GM18873 (cell line): ENCODE measurements at regions not wholly inside any gene's neighbourhood (a gene's known extent, or its start where the extent isn't known, plus 50 kb on each side); places are given as distances from the start of the nearest gene placed in this dataset.
A peak's percentile ranks its signal among the peaks of the same experiment; 100 is the strongest.

Experiments
- ATAC-seq: cut with Tn5 transposase; IDR thresholded peaks from one replicate; pipeline ENCODE4 v1.9.1; 2021; ENCODE audit warnings: mild to moderate bottlenecking, moderate library complexity, moderate number of reproducible peaks; ENCODE audit not compliant: unreplicated experiment, low FRiP score

DNA sequence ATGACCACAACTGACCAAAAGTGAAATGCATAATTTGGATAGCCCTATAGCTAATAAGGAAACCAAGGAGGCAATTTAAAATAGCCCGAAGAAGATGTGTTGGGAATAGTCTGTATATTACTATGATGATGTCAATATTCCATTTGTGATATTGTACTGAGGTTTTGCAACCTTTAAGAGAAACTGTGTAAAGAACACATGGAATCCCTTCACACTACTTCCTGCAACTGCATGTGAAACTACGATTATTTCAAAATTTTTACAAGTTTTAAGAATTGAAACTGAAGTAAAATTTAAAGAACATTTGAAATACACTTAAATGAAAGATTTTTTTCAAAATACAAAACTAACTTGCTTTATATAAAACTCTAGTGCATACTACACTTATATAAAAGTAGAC, 504.3 kb upstream of the ID2 start:
- no peak for ATAC-seq

DNA sequence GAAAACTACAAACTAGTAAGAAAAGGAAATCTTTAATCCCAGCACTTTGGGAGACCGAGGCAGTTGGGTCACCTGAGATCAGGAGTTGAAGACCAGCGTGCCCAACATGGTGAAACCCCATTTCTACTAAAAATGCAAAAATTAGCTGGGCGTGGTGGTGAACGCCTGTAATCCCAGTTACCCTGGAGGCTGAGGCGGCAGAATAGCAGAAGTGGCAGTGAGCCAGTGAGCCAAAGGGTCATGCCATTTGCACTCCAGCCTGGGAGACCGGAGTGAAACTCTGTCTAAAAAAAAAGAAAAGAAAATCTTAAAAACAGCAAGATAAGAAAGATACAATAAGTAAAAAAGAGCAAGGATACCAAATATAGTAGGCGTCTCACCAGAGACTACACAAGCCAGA, 502.9 kb upstream of the ID2 start:
- no peak for ATAC-seq

DNA sequence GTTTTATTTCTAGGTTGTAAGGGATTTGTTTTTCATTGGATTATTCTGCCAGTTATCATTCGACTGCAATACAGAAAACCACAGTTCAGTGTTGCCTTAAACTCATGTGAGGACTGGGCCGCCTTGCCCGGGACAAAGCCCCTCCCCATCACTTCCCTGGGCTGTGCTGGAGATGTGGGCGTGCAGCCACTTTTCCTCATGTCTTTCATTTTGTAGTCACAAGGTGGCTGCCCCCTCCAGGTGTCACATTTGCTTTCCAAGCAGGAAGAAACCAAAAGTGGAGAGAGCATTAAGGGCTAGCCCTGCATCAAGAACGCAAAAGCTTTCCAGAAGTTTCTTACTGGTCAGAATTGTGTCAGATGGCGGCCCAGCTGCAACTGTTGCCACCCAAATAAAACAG, 492.5 kb upstream of the ID2 start:
- no peak for ATAC-seq

DNA sequence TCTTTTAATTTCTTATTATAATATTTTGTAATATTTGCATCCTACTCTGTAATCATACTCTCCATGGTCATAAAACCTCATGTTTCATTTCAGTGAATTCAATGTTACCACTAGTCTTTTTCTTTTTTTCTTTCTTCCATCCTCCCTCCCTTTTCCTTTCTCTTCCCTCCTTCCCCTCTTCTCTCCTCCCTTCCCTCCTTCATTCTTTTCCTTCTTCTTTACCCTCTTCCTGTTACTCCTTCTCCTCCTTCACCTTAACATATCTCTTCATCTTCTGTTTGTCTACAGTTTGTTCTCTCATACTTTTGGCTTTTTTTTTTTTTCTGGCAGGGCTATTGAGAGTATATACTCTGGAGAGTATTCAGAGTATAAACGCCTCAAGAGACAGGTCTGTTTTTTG, 491.6 kb upstream of the ID2 start:
- no peak for ATAC-seq

DNA sequence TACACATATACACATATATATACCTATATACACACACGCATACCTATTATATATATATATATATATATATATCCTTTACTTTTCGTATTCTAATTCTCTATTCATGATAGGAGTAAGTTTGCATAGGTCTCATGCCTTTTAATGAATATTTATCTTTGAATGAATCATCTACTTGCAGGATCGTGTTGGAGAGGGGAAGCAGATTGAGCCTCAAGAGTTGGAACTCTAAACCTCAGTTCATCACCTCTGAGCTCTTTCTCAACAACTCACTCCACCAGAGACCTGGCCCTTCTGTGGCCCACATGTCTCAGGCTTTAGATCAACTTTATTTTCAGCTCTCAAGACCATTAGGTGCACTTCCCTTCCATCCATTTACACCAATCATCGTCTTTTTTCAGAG, 490.4 kb upstream of the ID2 start:
- ATAC-seq: no peak

DNA sequence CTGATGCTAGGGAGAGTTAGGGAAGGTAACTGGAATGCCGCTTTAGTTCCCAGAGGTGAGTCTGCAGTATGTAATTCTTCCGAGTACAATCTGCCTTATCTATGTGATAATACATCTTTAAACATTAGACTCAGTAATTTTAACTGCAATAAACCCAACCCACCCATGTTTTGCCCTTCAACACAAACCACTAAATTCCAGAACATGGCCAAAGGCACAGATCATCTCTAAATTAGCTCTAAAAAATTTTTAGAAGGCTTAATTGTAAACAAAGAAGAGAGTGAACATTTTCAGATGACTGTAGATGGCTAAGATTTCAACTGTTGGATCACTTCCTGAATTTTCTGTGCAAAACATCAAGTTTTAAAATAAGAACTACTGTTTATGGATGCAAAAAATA, 488.7 kb upstream of the ID2 start:
- no peak for ATAC-seq

DNA sequence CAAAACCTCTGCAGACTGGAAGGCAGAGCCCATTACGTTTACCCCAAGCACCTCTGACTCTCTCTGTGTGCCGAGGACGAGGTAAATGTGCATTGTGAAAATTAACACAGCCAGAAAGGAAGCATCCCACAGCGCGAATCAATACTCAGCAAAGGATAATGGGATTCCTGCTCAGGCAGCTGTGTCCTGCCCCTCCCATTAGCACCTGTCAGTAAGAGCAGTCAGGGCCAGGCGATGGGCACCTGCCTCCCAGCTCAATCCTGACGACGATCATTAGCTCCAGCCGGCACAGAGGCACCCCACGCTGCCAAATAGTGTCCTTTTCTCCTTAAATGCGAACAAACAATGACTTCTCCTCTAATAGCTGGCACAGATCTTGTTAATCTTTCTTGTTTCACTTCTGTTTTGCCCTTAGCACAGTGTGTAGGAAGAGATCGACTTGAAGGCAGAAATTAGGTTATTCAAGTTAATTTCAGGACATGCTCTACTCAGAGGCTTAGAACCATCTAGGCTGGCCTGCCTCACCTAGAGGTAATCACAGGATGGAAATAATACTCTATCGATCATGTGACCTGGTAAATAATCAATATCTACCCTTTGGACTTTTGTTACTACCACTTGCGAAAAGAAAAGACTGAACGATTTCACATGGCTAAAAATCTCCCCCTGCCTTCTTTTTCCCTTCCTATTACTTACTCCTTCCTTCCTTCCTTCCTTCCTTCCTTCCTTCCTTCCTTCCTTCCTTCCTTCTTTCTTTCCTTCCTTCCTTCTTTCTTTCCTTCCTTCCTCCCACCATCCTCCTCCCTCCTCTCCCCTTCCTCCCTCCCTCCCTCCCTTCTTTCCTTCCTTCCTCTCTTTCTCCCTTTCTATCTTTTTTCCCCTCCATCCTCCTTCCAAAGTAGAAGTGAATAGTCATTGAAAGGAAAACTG, 487.9 kb upstream of the ID2 start:
- ATAC-seq: no peak

DNA sequence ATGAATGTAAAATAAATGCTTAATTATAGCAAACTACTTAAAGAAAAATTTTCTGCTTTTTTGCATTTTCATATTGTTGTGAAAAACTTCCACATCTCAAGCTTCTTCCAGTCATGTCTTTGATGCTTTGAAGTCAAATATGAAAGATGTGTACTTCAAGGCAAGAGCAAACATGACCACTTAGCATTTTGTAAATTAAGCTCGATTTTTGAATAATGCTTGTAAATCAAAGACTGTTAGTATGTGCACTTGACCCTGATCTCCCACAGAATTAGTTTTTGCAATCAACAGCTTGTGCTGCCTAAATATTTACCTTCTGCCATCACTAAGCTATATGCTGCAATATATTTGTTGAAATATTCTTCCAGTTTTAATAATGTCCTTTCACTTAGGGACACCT, 486.1 kb upstream of the ID2 start:
- ATAC-seq: no peak

DNA sequence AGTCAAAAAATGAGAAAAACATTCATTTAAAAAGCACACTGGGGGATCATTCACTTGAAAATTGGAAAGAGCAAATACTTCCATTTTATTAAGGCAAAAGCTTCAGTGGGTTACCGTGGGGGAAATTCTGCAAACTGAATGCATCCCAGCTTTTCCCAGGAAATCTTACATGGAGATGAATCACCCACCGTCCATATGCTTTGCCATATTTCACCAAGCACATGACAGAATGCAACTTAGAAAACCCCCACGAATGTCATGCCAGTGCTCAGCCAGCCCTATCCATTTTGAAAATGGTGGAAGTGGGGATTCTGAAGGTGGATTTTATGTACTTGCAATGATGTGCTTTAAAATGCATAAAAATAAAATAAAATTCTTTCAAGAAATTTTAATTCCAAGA, 485.5 kb upstream of the ID2 start:
- no peak for ATAC-seq

DNA sequence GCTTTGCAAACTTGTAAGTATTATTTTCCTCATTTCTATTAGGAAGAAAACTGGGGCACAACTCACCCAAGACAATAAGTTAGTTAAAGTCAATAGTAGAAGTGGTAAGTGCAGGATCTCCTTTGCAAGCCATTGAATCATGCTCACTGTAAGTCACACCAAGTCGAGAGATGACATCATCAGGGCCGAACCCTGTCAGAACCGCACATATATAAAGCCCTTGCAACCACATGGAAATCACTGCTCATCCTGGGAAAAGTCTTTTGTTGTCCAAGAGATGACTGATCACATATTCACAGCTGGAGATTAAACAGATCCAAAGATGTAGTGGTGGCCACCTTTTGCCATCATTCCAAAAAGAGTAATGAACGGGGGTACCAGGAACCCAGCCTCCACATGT, 484.8 kb upstream of the ID2 start:
- ATAC-seq: no peak

DNA sequence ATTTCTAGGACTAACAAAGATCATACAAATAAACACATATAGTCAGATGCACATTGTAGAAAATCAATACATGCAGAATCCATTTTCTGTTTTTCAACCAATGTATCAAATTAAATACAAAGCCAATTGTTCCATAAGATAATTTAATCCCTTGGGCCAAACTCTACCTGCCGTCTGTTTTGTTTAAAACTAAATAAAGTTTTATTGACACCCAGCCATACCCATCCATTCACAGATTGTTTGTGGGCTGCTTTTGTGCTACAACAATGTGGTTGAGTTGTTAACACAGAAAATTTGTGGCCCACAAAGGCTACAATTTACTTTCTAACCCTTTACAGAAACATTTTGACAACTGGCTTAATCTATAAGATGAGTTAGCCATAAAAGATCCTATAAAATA, 484.0 kb upstream of the ID2 start:
- no peak for ATAC-seq

DNA sequence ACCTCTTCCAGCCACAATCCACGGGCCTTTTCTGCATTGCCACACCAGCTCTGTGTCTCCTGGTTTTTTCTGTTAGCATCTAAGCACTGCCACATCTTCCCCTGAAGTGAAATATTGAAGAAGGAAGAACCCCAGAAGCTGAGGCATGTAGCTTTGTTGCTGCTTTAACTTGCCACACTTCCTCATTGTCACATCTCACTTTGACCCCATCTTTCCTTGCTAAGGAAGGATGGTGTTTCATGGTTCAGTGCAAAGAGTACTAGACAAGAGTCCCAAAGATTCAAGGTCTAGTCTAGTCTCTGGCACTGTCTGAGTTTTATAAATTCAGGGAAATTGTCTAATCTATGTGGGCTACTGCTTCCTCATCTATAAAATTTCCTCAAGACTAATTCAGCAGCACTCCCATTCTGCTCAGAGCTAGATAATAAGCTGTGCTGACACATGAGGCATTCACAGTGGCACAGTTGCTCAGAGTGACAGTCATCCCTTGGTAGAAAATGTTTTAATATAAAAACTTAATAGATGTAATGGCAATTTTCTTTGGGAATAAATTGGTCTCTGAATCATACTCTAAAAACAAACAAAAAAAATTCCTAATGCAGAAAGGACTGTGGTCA, 483.0 kb upstream of the ID2 start:
- ATAC-seq: no peak

DNA sequence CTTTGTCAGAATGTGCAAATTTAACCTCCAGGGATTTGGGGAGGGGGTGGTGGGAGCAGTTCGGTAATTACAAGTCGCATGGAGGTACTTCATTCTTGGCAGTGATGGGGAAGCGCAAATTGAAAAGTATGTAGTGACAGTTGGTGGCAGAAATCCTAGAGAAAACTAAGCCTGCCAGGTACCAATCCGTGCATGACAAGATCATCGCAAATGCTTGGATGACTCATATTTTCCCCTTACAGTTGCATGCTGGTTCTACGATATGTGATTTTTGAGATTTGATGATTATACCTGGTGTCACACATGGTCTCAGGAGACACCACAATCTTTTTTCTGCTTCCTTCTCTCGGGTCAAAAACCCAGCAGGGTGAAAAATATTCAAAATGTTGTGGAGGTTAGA, 479.7 kb upstream of the ID2 start:
- ATAC-seq: peak; percentile 59

DNA sequence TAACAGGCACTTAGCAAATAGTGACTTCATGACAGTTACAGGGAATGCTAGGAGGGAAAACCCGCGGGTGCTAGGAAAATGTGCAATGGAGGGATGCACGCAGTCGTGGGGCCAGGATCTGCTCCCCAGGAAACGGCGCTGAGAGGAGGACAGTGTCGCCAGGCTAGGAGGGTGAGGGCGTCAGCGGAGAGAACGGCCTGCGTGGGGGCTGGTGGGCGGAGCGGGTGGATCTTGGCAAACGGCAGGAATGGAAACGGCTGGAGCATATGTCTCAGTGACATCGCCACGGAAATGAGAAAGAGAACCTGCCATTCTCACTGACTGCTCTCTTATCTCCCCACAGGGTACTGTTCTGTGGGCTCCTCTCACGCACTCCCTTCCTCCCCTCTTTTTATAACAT, 478.5 kb upstream of the ID2 start:
- no peak for ATAC-seq

DNA sequence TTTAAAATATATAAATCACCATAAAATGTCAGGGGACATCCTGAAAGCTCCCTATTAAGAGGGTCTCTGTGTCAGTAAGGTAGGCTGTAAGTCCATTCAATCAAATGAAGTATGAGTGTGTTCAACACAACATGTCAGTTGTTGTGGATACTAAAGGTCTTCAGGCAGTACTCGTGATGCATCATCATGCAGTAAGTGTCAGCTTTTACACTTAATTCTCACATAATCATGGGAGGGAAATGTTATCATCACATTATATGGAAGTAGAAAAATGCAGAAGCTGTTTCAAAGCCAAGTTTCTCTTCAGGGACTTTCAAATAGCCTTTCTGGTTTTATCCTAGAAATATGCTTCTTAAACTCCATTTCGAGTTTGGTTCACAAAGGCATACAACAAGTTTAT, 477.1 kb upstream of the ID2 start:
- no peak for ATAC-seq

DNA sequence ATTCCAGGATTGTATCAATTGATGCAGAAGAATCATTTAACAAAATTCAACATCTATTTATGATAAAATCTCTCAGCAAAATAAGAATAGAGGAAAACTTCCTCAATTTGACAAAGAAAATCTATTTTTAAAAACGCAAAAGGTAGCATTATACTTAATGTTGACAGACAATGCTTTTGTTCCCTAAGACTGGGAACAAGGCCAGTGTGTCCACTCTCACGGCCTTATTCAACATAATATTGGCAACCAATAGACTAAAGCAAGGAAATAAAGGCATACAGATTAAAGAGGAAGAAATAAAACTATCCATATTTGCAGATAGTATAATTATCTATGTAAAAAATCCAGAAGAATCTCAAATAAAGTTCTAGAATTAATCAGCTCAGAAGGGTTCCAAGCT, 472.4 kb upstream of the ID2 start:
- ATAC-seq: no peak

DNA sequence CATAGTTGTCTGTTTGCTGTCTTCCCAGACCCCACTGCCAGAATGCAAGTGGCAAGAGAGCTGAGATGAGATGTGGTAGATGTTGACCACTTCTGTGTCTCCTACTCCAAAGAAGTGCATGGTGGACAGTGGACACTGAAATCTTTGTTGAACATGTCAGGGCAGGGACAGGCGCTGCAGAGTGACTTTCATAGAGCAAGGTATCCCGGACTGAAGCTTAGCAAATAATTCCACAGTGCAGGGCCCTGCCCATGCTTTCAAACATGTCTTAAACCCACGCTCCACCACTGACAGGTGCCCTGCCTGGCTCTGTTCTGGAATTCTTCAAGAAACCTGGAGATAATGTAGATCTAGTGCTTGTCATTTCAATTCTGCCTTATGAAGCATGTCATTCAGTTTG, 470.5 kb upstream of the ID2 start:
- ATAC-seq: no peak

DNA sequence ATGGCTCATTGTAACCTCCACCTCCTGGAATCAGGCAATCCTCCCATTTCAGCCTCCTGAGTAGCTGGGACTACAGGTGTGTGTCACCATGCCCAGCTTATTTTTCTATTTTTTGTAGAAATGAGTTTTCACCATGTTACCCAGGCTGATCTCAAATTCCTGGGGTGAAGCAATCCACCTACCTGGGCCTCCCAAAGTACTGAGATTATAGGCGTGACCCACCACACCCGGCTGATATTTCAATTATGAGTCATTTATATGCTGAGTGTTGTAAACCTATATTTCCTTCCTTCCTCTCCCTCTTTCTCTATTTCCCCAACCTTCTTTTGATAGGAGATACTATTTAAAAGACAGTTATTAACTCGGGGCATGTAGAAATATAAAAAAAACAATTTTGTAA, 469.6 kb upstream of the ID2 start:
- ATAC-seq: no peak

DNA sequence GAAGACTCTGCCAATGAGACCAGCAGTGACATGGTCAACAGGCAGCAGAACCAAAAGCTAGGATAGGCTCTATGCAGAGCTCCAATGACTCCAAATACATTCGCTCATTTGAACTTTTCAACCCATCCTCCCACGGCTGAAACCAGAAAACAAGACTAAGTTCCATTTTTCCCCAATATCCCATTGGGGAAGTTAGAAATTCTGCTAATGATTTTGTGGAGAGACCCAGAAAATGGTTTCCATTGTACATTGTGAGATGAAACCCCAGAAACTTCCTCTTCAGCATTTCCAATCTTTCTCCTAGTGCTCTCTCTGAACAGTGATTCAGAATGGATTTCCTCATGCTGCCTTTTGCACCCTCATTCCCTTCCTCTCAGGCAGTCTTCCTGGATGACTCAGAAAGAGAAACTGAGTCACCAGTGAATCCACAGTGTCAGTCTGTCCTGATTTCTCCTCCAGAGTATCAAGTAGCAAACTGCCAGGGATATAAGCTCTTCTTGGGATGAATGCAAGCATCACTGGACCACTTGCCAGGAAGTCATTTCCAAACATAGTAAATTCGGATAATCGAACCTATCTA, 467.7 kb upstream of the ID2 start:
- ATAC-seq: no peak

DNA sequence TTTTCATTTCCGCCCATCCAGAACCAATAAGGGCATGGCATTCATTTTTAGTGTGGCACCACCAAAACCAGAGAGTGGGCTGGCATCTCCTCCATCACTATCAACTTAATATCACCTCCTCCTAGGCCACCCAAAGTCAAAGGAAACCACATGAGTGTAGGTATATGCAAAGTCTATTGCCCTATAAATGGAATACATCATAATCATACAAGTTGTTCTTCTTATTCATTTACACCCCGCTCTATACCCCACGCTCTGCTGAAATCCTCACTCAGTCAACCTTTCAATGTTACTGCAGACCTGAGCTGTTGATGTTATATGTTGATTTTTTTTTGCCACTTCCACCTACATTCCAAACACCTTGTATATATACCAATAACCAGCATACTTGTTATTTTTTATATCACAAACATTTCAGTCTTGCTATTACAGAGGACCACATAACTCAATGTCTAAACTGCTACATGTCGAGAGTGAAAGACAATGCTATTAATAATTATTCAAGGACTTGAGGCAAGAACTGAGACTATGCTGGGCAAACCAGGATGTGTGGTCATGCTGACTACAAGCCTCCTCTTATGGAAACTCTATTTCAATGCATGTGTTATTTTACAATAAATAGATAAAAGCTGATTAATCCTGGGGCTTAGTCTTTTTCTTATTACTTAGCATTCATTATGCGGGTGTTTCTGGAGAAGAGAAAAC, 466.5 kb upstream of the ID2 start:
- peak; percentile 89 for ATAC-seq

DNA sequence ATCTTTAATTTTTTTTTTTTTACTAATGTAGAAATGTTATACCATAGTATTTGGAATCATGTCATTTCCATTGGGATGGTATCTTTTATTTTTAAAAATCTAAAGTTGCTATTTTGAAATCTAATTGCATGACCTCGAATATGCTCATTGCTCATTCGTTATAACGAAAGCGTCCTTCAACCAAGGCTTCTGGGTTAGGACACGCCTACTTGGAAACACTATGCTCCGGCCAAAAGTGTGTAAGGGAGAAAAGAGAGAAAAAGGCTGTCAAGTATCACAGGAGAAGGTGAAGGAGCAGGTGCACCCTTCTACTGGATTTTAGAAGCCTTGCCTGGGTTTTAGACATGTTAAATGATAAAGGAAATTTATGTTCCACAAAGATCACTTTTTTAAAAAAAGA, 465.9 kb upstream of the ID2 start:
- ATAC-seq: no peak
